ENCODE measurements at regions not wholly inside any gene's neighbourhood (a gene's known extent, or its start where the extent isn't known, plus 50 kb on each side); places are given as distances from the start of the nearest gene placed in this dataset.

DNA sequence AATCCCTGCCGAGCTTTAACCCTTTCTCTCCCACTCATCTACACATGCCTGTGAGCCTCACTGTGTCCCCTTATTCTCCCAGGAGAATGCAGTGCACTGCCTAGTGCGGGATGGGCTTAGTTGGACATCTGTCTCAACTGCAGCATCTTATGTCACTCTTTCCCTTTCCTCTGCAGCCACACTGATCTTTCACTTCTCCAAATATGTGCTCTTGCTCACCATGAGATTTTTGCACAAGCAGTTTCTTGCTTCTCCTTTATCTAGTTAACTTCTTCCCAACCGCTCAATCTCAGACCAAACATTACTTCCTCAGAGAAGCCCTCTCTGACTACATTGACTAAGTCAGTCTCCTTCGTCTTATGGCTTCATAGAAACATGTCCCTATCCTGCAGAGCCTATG lies 292.3 kb downstream of the KBTBD8 start:
- H3K9me3 Mint-ChIP-seq (ENCODE audit: insufficient read depth), result no peaks in the 10 kb centered on the region
- Histone ChIP-seq H3K36me3 (replicated peaks in 1 of 2; ENCODE audit: control extremely low read depth in 1 of 2, control insufficient read depth in 1 of 2, extremely low read depth in 1 of 2, insufficient read depth in 2 of 2, low read length in 1 of 2) (no peaks in the 10 kb centered on the region), H4K20me1 (ENCODE audit: control insufficient read depth, insufficient read depth, low read length, poor library complexity, severe bottlenecking) (no peaks in the 10 kb centered on the region), H3K4me2 (replicated peaks; ENCODE audit: low read depth, low read length, poor library complexity, severe bottlenecking) (no peak overlapping the region), H3K4me3 (ENCODE audit: control extremely low read depth in 1 of 5, extremely low read depth in 1 of 5, insufficient read depth in 1 of 5, low read depth in 2 of 5, low read length in 4 of 5) (no peak overlapping the region), H3K9me3 (ENCODE audit: control extremely low read depth in 1 of 3, control insufficient read depth in 2 of 3, insufficient read depth in 1 of 3, low read length in 2 of 3) (no peaks in the 10 kb centered on the region), H3K27me3 (replicated peaks in 1 of 4; ENCODE audit: control extremely low read depth in 1 of 4, control insufficient read depth in 3 of 4, insufficient read depth in 4 of 4, low read length in 3 of 4) (no peaks in the 10 kb centered on the region), H2AFZ (ENCODE audit: insufficient read depth, low read depth, low read length, poor library complexity, severe bottlenecking) (no peak overlapping the region), H3K27ac (ENCODE audit: low read length in 2 of 2) (no peak overlapping the region), H3K4me1 (ENCODE audit: control insufficient read depth in 2 of 2, insufficient read depth in 2 of 2, low read length in 2 of 2) (peaks cover 0 to 3% of the 10 kb centered on the region in 2 donors), H3K79me2 (ENCODE audit: control insufficient read depth, insufficient read depth, low read length) (no peaks in the 10 kb centered on the region), H3K9ac (ENCODE audit: low read length) (no peak overlapping the region)
- ATAC-seq (ENCODE audit: low read depth), result peak; percentile 58
- intact Hi-C loops (cut with micrococcal nuclease), result no loop called here
- WGBS (ENCODE audit: insufficient coverage), result 55% methylated on average over 1 of the region's 4 CpGs
- H3K4me1 Mint-ChIP-seq, result peaks cover 23% of the 10 kb centered on the region
- peak; percentile 5 for DNase-seq
- H3K4me3 Mint-ChIP-seq, result no peak overlapping the region
- H3K27ac Mint-ChIP-seq, result peak overlapping the region; percentile 6
- H3K27me3 Mint-ChIP-seq, result no peaks in the 10 kb centered on the region
- TF ChIP-seq, protein P1, sequence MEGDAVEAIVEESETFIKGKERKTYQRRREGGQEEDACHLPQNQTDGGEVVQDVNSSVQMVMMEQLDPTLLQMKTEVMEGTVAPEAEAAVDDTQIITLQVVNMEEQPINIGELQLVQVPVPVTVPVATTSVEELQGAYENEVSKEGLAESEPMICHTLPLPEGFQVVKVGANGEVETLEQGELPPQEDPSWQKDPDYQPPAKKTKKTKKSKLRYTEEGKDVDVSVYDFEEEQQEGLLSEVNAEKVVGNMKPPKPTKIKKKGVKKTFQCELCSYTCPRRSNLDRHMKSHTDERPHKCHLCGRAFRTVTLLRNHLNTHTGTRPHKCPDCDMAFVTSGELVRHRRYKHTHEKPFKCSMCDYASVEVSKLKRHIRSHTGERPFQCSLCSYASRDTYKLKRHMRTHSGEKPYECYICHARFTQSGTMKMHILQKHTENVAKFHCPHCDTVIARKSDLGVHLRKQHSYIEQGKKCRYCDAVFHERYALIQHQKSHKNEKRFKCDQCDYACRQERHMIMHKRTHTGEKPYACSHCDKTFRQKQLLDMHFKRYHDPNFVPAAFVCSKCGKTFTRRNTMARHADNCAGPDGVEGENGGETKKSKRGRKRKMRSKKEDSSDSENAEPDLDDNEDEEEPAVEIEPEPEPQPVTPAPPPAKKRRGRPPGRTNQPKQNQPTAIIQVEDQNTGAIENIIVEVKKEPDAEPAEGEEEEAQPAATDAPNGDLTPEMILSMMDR (IDR thresholded peaks at IDR 0.05), result no peak
- TF ChIP-seq EZH2 (IDR thresholded peaks at IDR 0.05; ENCODE audit: borderline replicate concordance, insufficient read depth, low read depth, low read length, poor library complexity, severe bottlenecking), result no peak
- ChIA-PET CTCF (no interaction called here), POLR2A (no interaction called here)

DNA sequence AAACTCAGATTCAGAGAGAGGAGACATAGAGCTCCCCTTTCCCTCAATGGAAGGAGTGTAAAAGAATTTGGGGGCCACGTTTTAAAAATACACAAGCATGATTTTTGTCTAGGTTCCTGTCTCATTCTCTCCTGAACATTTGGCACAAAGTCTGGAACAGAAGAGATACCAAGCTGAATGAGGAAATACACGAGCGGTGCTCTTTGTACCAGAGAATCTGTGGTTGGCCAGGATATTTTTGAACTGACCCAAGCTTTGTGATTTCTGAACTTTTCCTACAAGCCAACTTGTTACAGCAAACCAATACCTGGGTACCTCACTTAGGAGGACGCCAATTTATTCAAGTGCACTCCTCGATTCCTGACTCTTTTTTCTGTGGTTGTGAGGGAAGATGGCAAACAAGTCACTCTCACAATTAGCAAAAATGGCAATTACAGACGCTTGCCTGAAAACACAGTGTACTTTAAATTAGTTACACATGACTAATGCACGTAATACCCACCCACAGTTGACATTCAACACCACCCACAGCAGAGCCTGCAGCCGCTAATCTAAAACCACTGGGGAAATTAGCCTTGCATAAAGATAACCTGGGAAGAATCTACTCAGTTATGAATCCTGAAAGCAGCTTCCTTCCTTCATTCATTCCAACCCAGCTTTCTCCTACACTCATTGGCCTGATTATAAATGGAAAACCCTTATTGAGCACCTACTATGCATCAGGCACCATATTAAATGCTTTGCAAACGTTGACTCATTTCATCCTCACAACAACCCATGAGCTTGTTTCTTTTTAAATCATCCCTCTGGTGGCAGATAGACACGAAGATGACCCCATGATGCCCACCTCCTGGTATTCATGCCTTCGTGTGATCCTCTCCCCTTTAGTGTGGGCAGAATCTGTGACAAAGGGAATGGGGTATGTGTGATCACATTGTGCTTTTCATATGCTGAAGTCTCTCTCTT lies 293.5 kb downstream of the KBTBD8 start:
- Histone ChIP-seq H3K27me3 (replicated peaks in 1 of 4; ENCODE audit: control extremely low read depth in 1 of 4, control insufficient read depth in 3 of 4, insufficient read depth in 4 of 4, low read length in 3 of 4) (no peaks in the 10 kb centered on the region), H3K9me3 (ENCODE audit: control extremely low read depth in 1 of 3, control insufficient read depth in 2 of 3, insufficient read depth in 1 of 3, low read length in 2 of 3) (no peaks in the 10 kb centered on the region), H3K4me3 (ENCODE audit: control extremely low read depth in 1 of 5, extremely low read depth in 1 of 5, insufficient read depth in 1 of 5, low read depth in 2 of 5, low read length in 4 of 5) (no peak overlapping the region), H4K20me1 (ENCODE audit: control insufficient read depth, insufficient read depth, low read length, poor library complexity, severe bottlenecking) (no peaks in the 10 kb centered on the region), H3K36me3 (replicated peaks in 1 of 2; ENCODE audit: control extremely low read depth in 1 of 2, control insufficient read depth in 1 of 2, extremely low read depth in 1 of 2, insufficient read depth in 2 of 2, low read length in 1 of 2) (no peaks in the 10 kb centered on the region), H3K9ac (ENCODE audit: low read length) (no peak overlapping the region), H3K4me1 (ENCODE audit: control insufficient read depth in 2 of 2, insufficient read depth in 2 of 2, low read length in 2 of 2) (peaks cover 0 to 3% of the 10 kb centered on the region in 2 donors), H3K27ac (ENCODE audit: low read length in 2 of 2) (no peak overlapping the region), H3K4me2 (replicated peaks; ENCODE audit: low read depth, low read length, poor library complexity, severe bottlenecking) (no peak overlapping the region), H3K79me2 (ENCODE audit: control insufficient read depth, insufficient read depth, low read length) (no peaks in the 10 kb centered on the region), H2AFZ (ENCODE audit: insufficient read depth, low read depth, low read length, poor library complexity, severe bottlenecking) (no peak overlapping the region)
- intact Hi-C loops (cut with micrococcal nuclease), result no loop called here
- no peak for DNase-seq
- POLR2A ChIA-PET, result no interaction called here
- TF ChIP-seq, protein P1 (IDR thresholded peaks at IDR 0.05), result no peak
- TF ChIP-seq EZH2 (IDR thresholded peaks at IDR 0.05; ENCODE audit: borderline replicate concordance, insufficient read depth, low read depth, low read length, poor library complexity, severe bottlenecking), result no peak
- CTCF ChIA-PET, result interaction anchor here (0.9 to 1.1 kb wide), 2 partner anchors 22 to 178 kb away, joined by 3 to 4 read pairs (median 3); no protein-coding TSS in a partner anchor
- ATAC-seq (ENCODE audit: low read depth), result peak; percentile 53
- H3K27me3 Mint-ChIP-seq, result no peaks in the 10 kb centered on the region
- H3K4me1 Mint-ChIP-seq, result peaks cover 23% of the 10 kb centered on the region
- 75% methylated on average over 4 of the region's 11 CpGs for WGBS (ENCODE audit: insufficient coverage)
- H3K9me3 Mint-ChIP-seq (ENCODE audit: insufficient read depth), result no peaks in the 10 kb centered on the region
- no peak overlapping the region for H3K27ac Mint-ChIP-seq
- H3K4me3 Mint-ChIP-seq, result no peak overlapping the region
